NCI-H226 (cell line): ENCODE measurements at regions not wholly inside any gene's neighbourhood (a gene's known extent, or its start where the extent isn't known, plus 50 kb on each side); places are given as distances from the start of the nearest gene placed in this dataset.

Source experiments
- DNase-seq: peaks from one replicate; pipeline ENCODE4 v3.0.0-alpha.2; 2015

- DNase-seq = peak; percentile 43
These were observed 96.2 kb downstream of the RASSF10 start for GRCh38 chr11:13105237-13105844.

GRCh38 chr11:13107544-13108044, 98.5 kb downstream of the RASSF10 start:
- DNase-seq = no peak

- DNase-seq = no peak
These were observed 99.3 kb downstream of the RASSF10 start for GRCh38 chr11:13108416-13108815.

- no peak for DNase-seq
These were observed 100.5 kb downstream of the RASSF10 start for GRCh38 chr11:13109616-13110015.

GRCh38 chr11:13110145-13110544, 101.0 kb downstream of the RASSF10 start:
- DNase-seq = no peak

GRCh38 chr11:13110929-13111812, 102.1 kb downstream of the RASSF10 start:
- DNase-seq = peak; percentile 92

GRCh38 chr11:13111813-13112130, 102.7 kb downstream of the RASSF10 start:
- DNase-seq = no peak

- DNase-seq = no peak
These were observed 105.7 kb downstream of the RASSF10 start for GRCh38 chr11:13114566-13115379.

- DNase-seq = no peak
These were observed 106.2 kb downstream of the RASSF10 start for GRCh38 chr11:13115380-13115675.

- DNase-seq = no peak
These were observed 107.4 kb downstream of the RASSF10 start for GRCh38 chr11:13116491-13116890.

GRCh38 chr11:13117344-13117743, 108.2 kb downstream of the RASSF10 start:
- no peak for DNase-seq

- DNase-seq = peak; percentile 100
These were observed 109.1 kb downstream of the RASSF10 start for GRCh38 chr11:13118194-13118593.

- no peak for DNase-seq
These were observed 109.5 kb downstream of the RASSF10 start for GRCh38 chr11:13118650-13119049.

GRCh38 chr11:13119361-13119760, 110.2 kb downstream of the RASSF10 start:
- DNase-seq = no peak

GRCh38 chr11:13119941-13120520, 110.9 kb downstream of the RASSF10 start:
- no peak for DNase-seq

GRCh38 chr11:13120691-13121090, 111.6 kb downstream of the RASSF10 start:
- DNase-seq = peak; percentile 66

- no peak for DNase-seq
These were observed 117.3 kb downstream of the RASSF10 start for GRCh38 chr11:13126430-13126829.

GRCh38 chr11:13127161-13127560, 118.0 kb downstream of the RASSF10 start:
- DNase-seq = no peak

GRCh38 chr11:13128354-13128753, 119.2 kb downstream of the RASSF10 start:
- DNase-seq = no peak

- no peak for DNase-seq
These were observed 125.0 kb downstream of the RASSF10 start for GRCh38 chr11:13134066-13134465.

- DNase-seq = no peak
These were observed 125.8 kb downstream of the RASSF10 start for GRCh38 chr11:13134886-13135285.

- peak; percentile 82 for DNase-seq
These were observed 126.5 kb downstream of the RASSF10 start for GRCh38 chr11:13135385-13136271.
